CD14-positive monocyte (primary cell): ENCODE measurements at regions not wholly inside any gene's neighbourhood (a gene's known extent, or its start where the extent isn't known, plus 50 kb on each side); places are given as distances from the start of the nearest gene placed in this dataset.

Source experiments
- DNase-seq, 3 donors: peaks; one replicate each; pipeline ENCODE4 v3.0.0-alpha.2; 2011 to 2022
- H2AFZ ChIP-seq: 2 replicates; pipeline ENCODE4 v1.6.0; 2012; ENCODE audit warnings: mild to moderate bottlenecking, low read depth, low read length, inconsistent platforms; ENCODE audit not compliant: insufficient read depth, poor library complexity, severe bottlenecking
- H3K27ac ChIP-seq, 2 donors: 1 replicate in 1 of 2; 2 replicates in 1 of 2; pipeline ENCODE4 v1.5.1; 2012 to 2013; ENCODE audit warnings: low read length in 2 of 2, control low read depth in 1 of 2, inconsistent platforms in 1 of 2, low read depth in 1 of 2, mild to moderate bottlenecking in 1 of 2
- H3K27me3 ChIP-seq, 2 donors: one replicate each; pipeline versions ENCODE4 v1.6.0 to v1.6.1; 2011 to 2013; ENCODE audit warnings: low read length in 2 of 2; ENCODE audit not compliant: control insufficient read depth in 2 of 2, insufficient read depth in 2 of 2
- H3K36me3 ChIP-seq, 2 donors: replicated peaks in 1 of 2; 1 replicate in 1 of 2; 2 replicates in 1 of 2; pipeline versions ENCODE4 v1.5.1 to v1.6.1; 2012 to 2013; ENCODE audit warnings: low read length in 2 of 2, control low read depth in 1 of 2, inconsistent platforms in 1 of 2, mild to moderate bottlenecking in 1 of 2; ENCODE audit not compliant: insufficient read depth in 2 of 2, control insufficient read depth in 1 of 2
- H3K4me1 ChIP-seq, 2 donors: 1 replicate in 1 of 2; 2 replicates in 1 of 2; pipeline versions ENCODE4 v1.5.1 to v1.6.1; 2012 to 2013; ENCODE audit warnings: low read length in 2 of 2, control low read depth in 1 of 2, inconsistent platforms in 1 of 2, mild to moderate bottlenecking in 1 of 2, moderate library complexity in 1 of 2; ENCODE audit not compliant: insufficient read depth in 2 of 2, control insufficient read depth in 1 of 2
- H3K4me2 ChIP-seq: replicated peaks from 2 replicates; pipeline ENCODE3; 2012; ENCODE audit warnings: low read length, moderate library complexity, mild to moderate bottlenecking; ENCODE audit not compliant: poor library complexity, severe bottlenecking; ENCODE audit errors: extremely low read depth
- H3K4me3 ChIP-seq, 3 experiments: fragments of 200-600 bp in 1 of 3; sonication (generic) in 1 of 3; replicated peaks in 1 of 3; 1 replicate in 2 of 3; 2 replicates in 1 of 3; pipeline ENCODE4 v1.5.1; 2011 to 2013; ENCODE audit warnings: low read length in 3 of 3, mild to moderate bottlenecking in 3 of 3, control low read depth in 2 of 3, low read depth in 2 of 3, inconsistent platforms in 1 of 3, moderate library complexity in 1 of 3
- H3K79me2 ChIP-seq: 2 replicates; pipeline ENCODE4 v1.6.0; 2012; ENCODE audit warnings: mild to moderate bottlenecking, control low read depth, inconsistent platforms, low read length, moderate library complexity; ENCODE audit not compliant: insufficient read depth
- H3K9ac ChIP-seq: 2 replicates; pipeline ENCODE4 v1.6.0; 2017; ENCODE audit warnings: low read length, mild to moderate bottlenecking; ENCODE audit not compliant: insufficient read depth, poor library complexity, severe bottlenecking
- H3K9me3 ChIP-seq, 2 donors: replicated peaks in 1 of 2; 1 replicate in 1 of 2; 2 replicates in 1 of 2; pipeline versions ENCODE4 v1.5.1 to v1.6.1; 2012 to 2013; ENCODE audit warnings: low read length in 2 of 2, control low read depth in 1 of 2; ENCODE audit not compliant: control insufficient read depth in 1 of 2, insufficient read depth in 1 of 2
- H4K20me1 ChIP-seq: 2 replicates; pipeline ENCODE4 v1.6.0; 2012; ENCODE audit warnings: mild to moderate bottlenecking, low read length, control low read depth, moderate library complexity; ENCODE audit not compliant: insufficient read depth
- H3K27ac Mint-ChIP-seq, 7 donors: one replicate each; pipeline ENCODE4 v1.8.0; 2020; ENCODE audit warnings: mild to moderate bottlenecking in 7 of 7, mixed read lengths in 7 of 7, moderate library complexity in 6 of 7, inconsistent platforms in 2 of 7
- H3K27me3 Mint-ChIP-seq, 3 donors: one replicate each; pipeline ENCODE4 v1.8.0; 2021 to 2022; ENCODE audit warnings: low read depth in 3 of 3, mild to moderate bottlenecking in 3 of 3, mixed read lengths in 3 of 3, moderate library complexity in 3 of 3, inconsistent platforms in 1 of 3
- H3K36me3 Mint-ChIP-seq, 2 donors: one replicate each; pipeline ENCODE4 v1.8.0; 2020; ENCODE audit warnings: mixed read lengths in 2 of 2, inconsistent platforms in 1 of 2, mild to moderate bottlenecking in 1 of 2
- H3K4me1 Mint-ChIP-seq: one replicate; pipeline ENCODE4 v1.8.0; 2020; ENCODE audit warnings: mild to moderate bottlenecking, mixed read lengths
- H3K4me3 Mint-ChIP-seq, 2 donors: one replicate each; pipeline ENCODE4 v1.8.0; 2020; ENCODE audit warnings: mild to moderate bottlenecking in 2 of 2, mixed read lengths in 2 of 2, moderate library complexity in 1 of 2
- H3K9me3 Mint-ChIP-seq, 7 donors: one replicate each; pipeline ENCODE4 v1.8.0; 2020 to 2022; ENCODE audit warnings: mixed read lengths in 7 of 7, mild to moderate bottlenecking in 6 of 7, moderate library complexity in 6 of 7, inconsistent platforms in 2 of 7
- CTCF ChIP-seq: fragments of 200-600 bp; IDR thresholded peaks from one replicate; pipeline ENCODE4 v1.8.0; 2022; ENCODE audit warnings: antibody characterized with exemption, mild to moderate bottlenecking
- WGBS: methylation state at CpG from one replicate; pipeline ENCODE4 v1.1.5; 2013; ENCODE audit warnings: missing lambda C conversion rate; ENCODE audit not compliant: insufficient coverage; 5-methylcytosine and 5-hydroxymethylcytosine counted together
- intact Hi-C, 2 donors: fragments of 100-400 bp; cut with micrococcal nuclease; formaldehyde crosslinking; loops; one replicate each; pipeline versions ENCODE4 v1.15.0 to v1.15.1; 2023

GRCh38 chr2:53473236-53473635 is 294.4 kb upstream of the CHAC2 start:
- Mint-ChIP-seq H3K27me3 (no peaks in the 10 kb centered on the region), H3K4me3 (no peak overlapping the region)
- 97% methylated on average over 3 of the region's 4 CpGs for WGBS

GRCh38 chr2:53467467-53468180 is 300.0 kb upstream of the CHAC2 start:
- Mint-ChIP-seq H3K27me3 (peaks cover 0 to 2% (median 0%) of the 10 kb centered on the region in 3 donors), H3K9me3 (peaks cover 0 to 5% (median 2%) of the 10 kb centered on the region in 7 donors), H3K36me3 (no peaks in the 10 kb centered on the region), H3K4me1 (no peaks in the 10 kb centered on the region), H3K4me3 (no peak overlapping the region), H3K27ac (no peak overlapping the region)
- Histone ChIP-seq H3K4me1 (no peaks in the 10 kb centered on the region), H3K79me2 (no peaks in the 10 kb centered on the region), H3K9me3 (no peaks in the 10 kb centered on the region), H3K27ac (no peak overlapping the region), H2AFZ (no peak overlapping the region), H4K20me1 (no peaks in the 10 kb centered on the region), H3K4me2 (no peak overlapping the region), H3K36me3 (no peaks in the 10 kb centered on the region), H3K9ac (no peak overlapping the region), H3K4me3 (no peak overlapping the region), H3K27me3 (no peaks in the 10 kb centered on the region)
- WGBS, result 92% methylated on average over 2 of the region's 4 CpGs
- TF ChIP-seq CTCF, result no peak
- no peak for DNase-seq
- intact Hi-C loops, result no loop called here

More at GRCh38 chr2:53473236-53473635, 294.4 kb upstream of the CHAC2 start:
- Histone ChIP-seq H3K4me2 (no peak overlapping the region), H3K9me3 (no peaks in the 10 kb centered on the region), H3K9ac (no peak overlapping the region), H3K4me3 (no peak overlapping the region), H3K36me3 (no peaks in the 10 kb centered on the region), H2AFZ (no peak overlapping the region), H3K4me1 (no peaks in the 10 kb centered on the region), H3K79me2 (no peaks in the 10 kb centered on the region), H4K20me1 (no peaks in the 10 kb centered on the region), H3K27me3 (no peaks in the 10 kb centered on the region), H3K27ac (no peak overlapping the region)
- TF ChIP-seq CTCF, result no peak
- intact Hi-C loops, result no loop called here
- no peaks in the 10 kb centered on the region for H3K4me1 Mint-ChIP-seq
- H3K9me3 Mint-ChIP-seq, result peaks cover 0 to 6% (median 0%) of the 10 kb centered on the region in 7 donors
- no peak overlapping the region for H3K27ac Mint-ChIP-seq
- no peak for DNase-seq
- no peaks in the 10 kb centered on the region for H3K36me3 Mint-ChIP-seq
